ENCODE measurements at regions not wholly inside any gene's neighbourhood (a gene's known extent, or its start where the extent isn't known, plus 50 kb on each side); places are given as distances from the start of the nearest gene placed in this dataset.

- Histone ChIP-seq H3K4me1 (ENCODE audit: control insufficient read depth in 5 of 5, insufficient read depth in 5 of 5, low read length in 5 of 5) (no peaks in the 10 kb centered on the region), H3K36me3 (ENCODE audit: control insufficient read depth in 5 of 5, insufficient read depth in 5 of 5, low read length in 5 of 5) (no peaks in the 10 kb centered on the region), H3K27ac (ENCODE audit: low read depth, low read length) (no peak overlapping the region), H3K9me3 (ENCODE audit: control insufficient read depth in 5 of 5, low read length in 5 of 5) (no peaks in the 10 kb centered on the region), H3K4me3 (ENCODE audit: low read depth in 1 of 5, low read length in 5 of 5) (no peak overlapping the region), H3K9ac (ENCODE audit: low read length in 5 of 5) (no peak overlapping the region), H3K27me3 (ENCODE audit: control insufficient read depth in 5 of 5, insufficient read depth in 4 of 5, low read length in 5 of 5) (peaks cover 12 to 36% (median 23%) of the 10 kb centered on the region in 5 donors)
Measured at GRCh38 chr1:38268226-38268625, 221.6 kb upstream of the POU3F1 start.

- Histone ChIP-seq H3K27me3 (ENCODE audit: control insufficient read depth in 5 of 5, insufficient read depth in 4 of 5, low read length in 5 of 5) (peaks cover 8 to 35% (median 22%) of the 10 kb centered on the region in 5 donors), H3K4me1 (ENCODE audit: control insufficient read depth in 5 of 5, insufficient read depth in 5 of 5, low read length in 5 of 5) (no peaks in the 10 kb centered on the region), H3K9me3 (ENCODE audit: control insufficient read depth in 5 of 5, low read length in 5 of 5) (no peaks in the 10 kb centered on the region), H3K36me3 (ENCODE audit: control insufficient read depth in 5 of 5, insufficient read depth in 5 of 5, low read length in 5 of 5) (no peaks in the 10 kb centered on the region), H3K9ac (ENCODE audit: low read length in 5 of 5) (no peak overlapping the region), H3K27ac (ENCODE audit: low read depth, low read length) (no peak overlapping the region), H3K4me3 (ENCODE audit: low read depth in 1 of 5, low read length in 5 of 5) (no peak overlapping the region)
Measured at GRCh38 chr1:38267037-38268036, 220.7 kb upstream of the POU3F1 start.

GRCh38 chr1:38266197-38266520 is 219.6 kb upstream of the POU3F1 start:
- Histone ChIP-seq H3K4me1 (ENCODE audit: control insufficient read depth in 5 of 5, insufficient read depth in 5 of 5, low read length in 5 of 5) (no peaks in the 10 kb centered on the region), H3K4me3 (ENCODE audit: low read depth in 1 of 5, low read length in 5 of 5) (no peak overlapping the region), H3K36me3 (ENCODE audit: control insufficient read depth in 5 of 5, insufficient read depth in 5 of 5, low read length in 5 of 5) (no peaks in the 10 kb centered on the region), H3K27ac (ENCODE audit: low read depth, low read length) (no peak overlapping the region), H3K9ac (ENCODE audit: low read length in 5 of 5) (no peak overlapping the region), H3K9me3 (ENCODE audit: control insufficient read depth in 5 of 5, low read length in 5 of 5) (no peaks in the 10 kb centered on the region), H3K27me3 (ENCODE audit: control insufficient read depth in 5 of 5, insufficient read depth in 4 of 5, low read length in 5 of 5) (peaks cover 7 to 31% (median 19%) of the 10 kb centered on the region in 5 donors)

DNA sequence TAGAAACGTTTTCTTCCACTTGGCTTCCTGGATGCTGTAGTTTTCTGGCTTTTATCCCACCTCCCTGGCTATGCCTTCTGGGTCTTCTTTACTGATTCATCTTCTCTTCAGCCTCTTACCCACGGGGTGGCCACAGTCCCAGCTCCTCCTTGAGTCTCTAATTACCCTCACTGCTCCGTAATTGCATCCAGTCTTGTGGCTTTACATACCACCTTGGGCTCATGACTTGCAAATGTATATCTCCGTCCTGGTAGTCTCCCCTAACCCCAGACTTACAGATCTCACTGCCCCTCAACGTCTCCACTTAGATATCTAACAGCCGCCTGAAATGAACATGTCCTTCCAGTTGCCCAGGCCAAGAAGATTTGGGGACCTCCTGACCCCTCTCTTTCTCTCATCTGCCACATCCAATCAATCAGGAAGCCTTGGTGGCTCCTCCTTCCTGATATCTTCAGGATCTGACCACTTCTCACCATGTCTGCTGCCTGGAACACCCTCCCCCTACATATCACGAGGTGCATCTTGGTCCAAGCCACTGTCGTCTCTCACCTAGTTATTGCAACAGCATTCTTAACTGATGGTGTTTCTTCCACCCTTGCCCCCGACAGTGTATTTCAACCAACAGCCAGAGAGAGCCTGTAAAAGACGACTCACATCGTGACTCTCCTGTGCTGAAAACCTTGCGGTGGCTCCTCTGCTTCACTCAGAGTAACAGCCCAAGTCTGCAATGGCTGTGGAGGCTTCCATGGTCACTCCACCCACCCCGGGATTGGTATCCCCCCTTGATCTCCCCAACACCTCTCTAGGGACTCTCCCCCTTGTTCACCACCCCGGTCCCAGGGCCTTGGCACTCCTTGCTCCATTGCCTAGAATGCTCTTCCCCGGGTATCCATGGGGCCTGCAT is 219.0 kb upstream of the POU3F1 start:
- Histone ChIP-seq H3K4me3 (ENCODE audit: low read depth in 1 of 5, low read length in 5 of 5) (no peak overlapping the region), H3K4me1 (ENCODE audit: control insufficient read depth in 5 of 5, insufficient read depth in 5 of 5, low read length in 5 of 5) (no peaks in the 10 kb centered on the region), H3K27me3 (ENCODE audit: control insufficient read depth in 5 of 5, insufficient read depth in 4 of 5, low read length in 5 of 5) (peaks cover 5 to 34% (median 16%) of the 10 kb centered on the region in 5 donors), H3K9me3 (ENCODE audit: control insufficient read depth in 5 of 5, low read length in 5 of 5) (no peaks in the 10 kb centered on the region), H3K36me3 (ENCODE audit: control insufficient read depth in 5 of 5, insufficient read depth in 5 of 5, low read length in 5 of 5) (no peaks in the 10 kb centered on the region), H3K9ac (ENCODE audit: low read length in 5 of 5) (no peak overlapping the region), H3K27ac (ENCODE audit: low read depth, low read length) (no peak overlapping the region)

GRCh38 chr1:38263438-38263837 is 216.8 kb upstream of the POU3F1 start:
- Histone ChIP-seq H3K4me1 (ENCODE audit: control insufficient read depth in 5 of 5, insufficient read depth in 5 of 5, low read length in 5 of 5) (no peaks in the 10 kb centered on the region), H3K9ac (ENCODE audit: low read length in 5 of 5) (no peak overlapping the region), H3K4me3 (ENCODE audit: low read depth in 1 of 5, low read length in 5 of 5) (no peak overlapping the region), H3K27ac (ENCODE audit: low read depth, low read length) (no peak overlapping the region), H3K9me3 (ENCODE audit: control insufficient read depth in 5 of 5, low read length in 5 of 5) (peaks cover 7 to 14% (median 10%) of the 10 kb centered on the region in 5 donors), H3K36me3 (ENCODE audit: control insufficient read depth in 5 of 5, insufficient read depth in 5 of 5, low read length in 5 of 5) (no peaks in the 10 kb centered on the region), H3K27me3 (ENCODE audit: control insufficient read depth in 5 of 5, insufficient read depth in 4 of 5, low read length in 5 of 5) (peaks cover 3 to 36% (median 9%) of the 10 kb centered on the region in 5 donors)

DNA sequence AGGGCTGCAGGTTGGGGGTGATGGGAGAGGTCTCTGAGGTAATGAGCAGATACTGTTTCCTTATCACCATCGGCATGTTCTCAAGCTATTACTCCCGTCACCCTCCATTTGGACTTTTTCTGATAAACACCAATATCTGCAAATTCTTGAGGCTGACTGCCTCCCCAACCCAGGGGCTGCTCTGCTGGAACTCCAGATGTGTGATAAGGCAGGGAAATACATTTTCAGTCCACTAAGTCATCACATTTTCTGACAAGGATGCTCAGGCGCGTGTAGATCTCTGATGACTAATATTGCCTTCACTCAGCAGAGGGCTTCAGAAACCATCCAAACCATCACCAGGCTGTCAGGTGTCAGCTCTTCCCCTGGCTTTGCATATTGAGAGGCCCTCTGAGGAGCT is 215.0 kb upstream of the POU3F1 start:
- Histone ChIP-seq H3K27ac (ENCODE audit: low read depth, low read length) (no peak overlapping the region), H3K4me1 (ENCODE audit: control insufficient read depth in 5 of 5, insufficient read depth in 5 of 5, low read length in 5 of 5) (no peaks in the 10 kb centered on the region), H3K36me3 (ENCODE audit: control insufficient read depth in 5 of 5, insufficient read depth in 5 of 5, low read length in 5 of 5) (no peaks in the 10 kb centered on the region), H3K4me3 (ENCODE audit: low read depth in 1 of 5, low read length in 5 of 5) (no peak overlapping the region), H3K9ac (ENCODE audit: low read length in 5 of 5) (no peak overlapping the region), H3K9me3 (ENCODE audit: control insufficient read depth in 5 of 5, low read length in 5 of 5) (peaks cover 7 to 14% (median 10%) of the 10 kb centered on the region in 5 donors), H3K27me3 (ENCODE audit: control insufficient read depth in 5 of 5, insufficient read depth in 4 of 5, low read length in 5 of 5) (peaks cover 3 to 34% (median 11%) of the 10 kb centered on the region in 5 donors)

DNA sequence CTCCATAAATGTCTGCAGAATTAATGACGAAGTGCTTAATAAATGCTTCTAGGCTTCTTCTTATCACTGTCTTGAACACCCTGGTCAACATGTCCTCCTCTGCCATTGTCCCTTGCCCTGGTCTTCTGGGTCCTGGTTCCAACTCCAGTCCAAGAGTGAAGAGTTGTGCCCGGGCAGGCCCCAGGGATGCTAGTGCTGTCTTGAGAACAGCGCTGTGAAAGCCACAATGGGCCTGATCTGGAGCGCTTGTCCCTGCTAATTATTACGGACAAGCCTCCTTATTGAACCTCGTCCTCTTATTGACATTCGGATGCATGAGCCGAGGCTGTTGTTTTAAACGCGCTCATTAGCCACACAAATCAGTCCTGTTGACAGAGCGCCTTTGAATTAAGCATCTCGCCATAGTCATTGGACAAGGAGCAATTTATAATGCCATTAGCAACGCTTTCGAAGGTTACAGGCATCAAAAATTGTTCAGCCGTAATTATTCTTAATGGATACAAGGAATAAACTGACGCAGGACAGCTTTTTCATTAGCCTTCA is 211.6 kb upstream of the POU3F1 start:
- peaks cover 0 to 6% (median 0%) of the 10 kb centered on the region in 5 donors for H3K4me1 ChIP-seq (ENCODE audit: control insufficient read depth in 5 of 5, insufficient read depth in 5 of 5, low read length in 5 of 5)
- H3K36me3 ChIP-seq (ENCODE audit: control insufficient read depth in 5 of 5, insufficient read depth in 5 of 5, low read length in 5 of 5) = no peaks in the 10 kb centered on the region
- H3K4me3 ChIP-seq (ENCODE audit: low read depth in 1 of 5, low read length in 5 of 5) = no peak overlapping the region
- no peak overlapping the region for H3K9ac ChIP-seq (ENCODE audit: low read length in 5 of 5)
- H3K27ac ChIP-seq (ENCODE audit: low read depth, low read length) = no peak overlapping the region
- peaks cover 1 to 14% (median 9%) of the 10 kb centered on the region in 5 donors for H3K27me3 ChIP-seq (ENCODE audit: control insufficient read depth in 5 of 5, insufficient read depth in 4 of 5, low read length in 5 of 5)
- H3K9me3 ChIP-seq (ENCODE audit: control insufficient read depth in 5 of 5, low read length in 5 of 5) = peaks cover 7 to 14% (median 10%) of the 10 kb centered on the region in 5 donors

- Histone ChIP-seq H3K36me3 (ENCODE audit: control insufficient read depth in 5 of 5, insufficient read depth in 5 of 5, low read length in 5 of 5) (no peaks in the 10 kb centered on the region), H3K4me3 (ENCODE audit: low read depth in 1 of 5, low read length in 5 of 5) (no peak overlapping the region), H3K9ac (ENCODE audit: low read length in 5 of 5) (no peak overlapping the region), H3K4me1 (ENCODE audit: control insufficient read depth in 5 of 5, insufficient read depth in 5 of 5, low read length in 5 of 5) (peaks cover 0 to 6% (median 0%) of the 10 kb centered on the region in 5 donors), H3K27me3 (ENCODE audit: control insufficient read depth in 5 of 5, insufficient read depth in 4 of 5, low read length in 5 of 5) (peaks cover 4 to 14% (median 9%) of the 10 kb centered on the region in 5 donors), H3K9me3 (ENCODE audit: control insufficient read depth in 5 of 5, low read length in 5 of 5) (peaks cover 7 to 14% (median 10%) of the 10 kb centered on the region in 5 donors), H3K27ac (ENCODE audit: low read depth, low read length) (no peak overlapping the region)
Measured at GRCh38 chr1:38257374-38257773, 210.8 kb upstream of the POU3F1 start.

GRCh38 chr1:38256072-38256471 is 209.5 kb upstream of the POU3F1 start:
- H3K4me3 ChIP-seq (ENCODE audit: low read depth in 1 of 5, low read length in 5 of 5) = no peak overlapping the region
- peaks cover 0 to 6% (median 0%) of the 10 kb centered on the region in 5 donors for H3K4me1 ChIP-seq (ENCODE audit: control insufficient read depth in 5 of 5, insufficient read depth in 5 of 5, low read length in 5 of 5)
- no peaks in the 10 kb centered on the region for H3K36me3 ChIP-seq (ENCODE audit: control insufficient read depth in 5 of 5, insufficient read depth in 5 of 5, low read length in 5 of 5)
- H3K9ac ChIP-seq (ENCODE audit: low read length in 5 of 5) = no peak overlapping the region
- H3K27ac ChIP-seq (ENCODE audit: low read depth, low read length) = no peak overlapping the region
- peaks cover 7 to 14% (median 10%) of the 10 kb centered on the region in 5 donors for H3K9me3 ChIP-seq (ENCODE audit: control insufficient read depth in 5 of 5, low read length in 5 of 5)
- peaks cover 4 to 12% (median 9%) of the 10 kb centered on the region in 5 donors for H3K27me3 ChIP-seq (ENCODE audit: control insufficient read depth in 5 of 5, insufficient read depth in 4 of 5, low read length in 5 of 5)

All from subcutaneous abdominal adipose tissue (tissue), 5 donors.